GM19328 (cell line): ENCODE measurements at regions not wholly inside any gene's neighbourhood (a gene's known extent, or its start where the extent isn't known, plus 50 kb on each side); places are given as distances from the start of the nearest gene placed in this dataset.
"Not testable (repeated sequence)": the region's sequence is repeated elsewhere in the genome, so short reads cannot be mapped to it uniquely, and the experiment has no call there.

Experiments
- ATAC-seq: cut with Tn5 transposase; IDR thresholded peaks from one replicate; pipeline ENCODE4 v1.9.1; 2021; ENCODE audit warnings: mild to moderate bottlenecking, moderate library complexity; ENCODE audit not compliant: unreplicated experiment

DNA sequence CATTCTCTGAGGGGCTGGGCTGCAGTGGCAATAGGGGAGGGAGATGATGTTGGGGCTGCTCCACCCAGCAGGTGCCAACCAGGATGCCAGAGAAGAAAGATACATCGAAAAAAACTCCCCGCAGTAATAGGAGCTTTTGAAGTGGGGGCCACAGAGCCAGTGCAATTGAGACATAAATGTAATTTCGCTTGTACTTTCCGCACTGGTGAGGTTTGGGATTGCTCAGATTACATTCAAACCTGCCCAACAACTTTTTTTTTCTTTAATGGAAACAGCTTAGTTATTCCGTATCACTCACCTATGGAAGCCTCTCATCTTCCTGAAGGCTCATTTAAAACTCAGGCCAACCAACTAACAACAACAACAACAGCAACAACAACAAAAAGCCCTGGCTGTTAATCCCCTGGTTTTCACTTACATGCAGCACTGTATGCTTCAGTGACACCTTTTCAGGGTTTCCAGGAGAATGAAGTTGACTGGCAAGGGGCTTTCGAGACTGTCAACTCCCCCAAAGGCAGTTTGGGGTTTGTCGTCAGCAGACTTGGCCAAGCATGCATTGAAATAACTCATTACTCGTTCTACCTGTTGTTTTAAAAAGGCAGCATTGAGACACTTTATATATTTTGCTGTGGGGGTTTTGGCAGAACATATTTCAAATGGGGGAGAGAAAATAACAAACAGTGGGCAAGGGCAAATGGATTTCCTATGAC, 163.8 kb downstream of the EBLN2 start:
- ATAC-seq: no peak

DNA sequence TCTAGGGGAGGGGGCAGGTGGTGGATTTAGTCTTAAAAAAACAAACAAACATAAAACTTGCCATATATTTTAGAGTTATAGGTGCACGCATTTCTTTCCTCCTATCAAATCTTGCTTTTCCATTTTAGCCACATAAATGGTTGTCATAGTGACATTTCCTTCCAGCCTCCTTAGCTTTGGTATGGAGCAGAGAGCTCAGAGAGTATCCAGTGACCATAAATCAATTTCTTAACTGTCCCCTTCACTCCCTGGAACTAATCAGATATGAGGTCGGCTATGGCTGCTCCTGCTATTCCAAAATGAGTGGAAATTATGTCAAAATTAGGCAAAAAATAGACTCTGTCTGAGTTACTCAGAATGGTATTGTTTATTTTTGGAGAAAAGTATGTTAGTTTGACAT, 164.5 kb downstream of the EBLN2 start:
- ATAC-seq: no peak

DNA sequence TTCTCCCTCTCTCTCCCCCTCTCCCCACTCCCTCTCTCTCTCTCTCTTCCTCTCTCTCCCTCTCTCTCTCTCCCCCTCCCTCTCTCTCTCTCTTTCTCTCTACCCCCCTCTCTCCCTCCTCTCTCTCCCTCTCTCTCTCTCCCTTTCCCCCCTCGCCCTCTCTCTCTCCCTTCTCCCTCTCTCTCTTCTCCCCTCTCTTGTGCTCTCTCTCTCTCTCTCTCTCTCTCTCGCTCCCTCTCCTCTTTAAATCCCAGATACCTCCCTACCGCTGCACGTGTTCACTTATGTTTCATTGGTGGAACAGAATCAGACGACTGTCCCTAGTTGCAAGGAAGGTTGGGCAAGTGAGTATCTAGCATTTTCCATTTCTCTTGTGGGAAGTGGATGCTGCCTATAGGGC, 166.5 kb downstream of the EBLN2 start:
- no peak for ATAC-seq

DNA sequence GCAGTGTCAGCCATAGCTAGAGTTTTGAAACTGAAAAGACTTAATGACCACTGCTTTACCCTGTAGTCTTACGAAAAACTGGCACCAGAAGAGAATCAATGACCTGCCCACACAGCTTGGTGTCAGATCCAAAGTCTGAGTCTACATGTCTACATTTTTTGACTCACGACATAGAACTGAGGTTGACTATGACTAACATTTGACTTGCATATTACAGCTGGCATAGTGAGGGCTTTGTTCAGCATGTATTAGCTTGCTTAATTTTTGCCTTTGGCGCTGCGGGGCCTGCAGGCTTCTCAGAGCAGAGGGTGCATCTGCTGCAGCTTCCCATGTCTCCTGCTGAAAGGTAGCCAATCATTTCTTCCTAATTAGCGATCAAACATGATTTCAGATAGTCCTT, 167.0 kb downstream of the EBLN2 start:
- no peak for ATAC-seq

DNA sequence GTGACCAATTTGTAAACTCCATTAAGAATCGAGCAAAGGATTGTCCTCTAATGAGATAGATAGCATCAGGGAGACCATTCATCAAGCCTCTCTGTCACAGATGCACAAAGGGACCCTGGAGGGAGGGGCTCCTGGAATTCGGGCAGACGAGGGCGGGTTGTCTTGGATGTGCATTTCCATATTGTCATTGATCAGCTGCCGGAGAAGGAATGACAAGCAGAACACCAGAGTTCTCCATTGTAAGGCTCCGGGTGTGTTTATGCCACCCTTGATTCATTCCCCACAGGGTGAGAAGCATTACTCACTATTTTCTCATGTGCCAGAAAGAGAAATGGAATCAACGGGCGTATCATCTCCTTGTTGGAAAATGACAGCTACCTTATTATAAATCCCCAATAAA, 167.5 kb downstream of the EBLN2 start:
- no peak for ATAC-seq

DNA sequence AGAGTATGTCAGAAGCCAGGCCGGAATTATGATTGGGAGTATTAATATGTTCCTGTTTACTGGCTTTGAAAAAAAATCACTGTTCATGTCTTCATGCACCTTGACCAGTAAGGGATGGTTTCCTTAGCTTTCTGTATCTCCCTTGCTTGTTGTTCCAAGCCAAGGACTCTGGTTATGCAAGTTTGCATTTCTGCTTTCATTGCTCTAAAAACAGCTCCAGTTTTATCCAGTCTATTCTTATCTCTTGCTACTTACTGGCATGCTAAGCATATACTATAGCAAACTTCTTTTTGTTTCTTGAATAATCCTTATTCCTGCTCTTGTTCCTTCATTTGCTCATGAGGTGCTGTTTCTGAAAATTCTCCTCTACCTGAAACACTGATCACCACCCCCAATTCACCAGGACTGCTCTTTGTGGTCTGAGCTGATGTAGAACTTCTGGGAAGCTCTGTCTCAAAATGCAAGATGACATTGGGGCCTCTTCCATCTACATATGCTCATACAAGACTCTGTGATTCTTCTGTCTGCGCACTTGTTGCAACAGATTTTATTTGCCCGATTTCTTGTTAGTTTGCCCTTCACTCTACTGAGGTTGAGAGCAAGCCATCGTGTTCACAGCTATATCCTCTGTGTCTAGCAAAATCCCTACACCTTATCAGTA, 173.0 kb downstream of the EBLN2 start:
- no peak for ATAC-seq

DNA sequence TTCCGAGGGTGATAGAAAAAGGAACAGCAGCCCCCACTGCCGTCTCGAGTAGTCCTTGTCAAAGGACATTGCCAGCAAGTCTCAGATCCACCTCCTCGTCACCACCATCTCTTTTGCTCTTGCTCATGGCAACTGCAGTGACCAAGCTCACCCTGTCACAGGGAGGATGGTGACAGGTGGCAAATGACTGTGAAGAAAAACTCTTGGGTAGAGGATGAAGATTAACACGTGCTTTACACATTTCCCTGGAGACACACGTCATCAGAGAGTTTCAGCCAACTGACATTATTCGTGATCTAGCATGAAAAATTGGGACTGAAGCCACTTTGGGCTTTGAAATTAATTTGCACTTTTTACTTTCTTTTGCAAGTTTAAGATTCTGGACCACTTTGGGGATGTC, 174.3 kb downstream of the EBLN2 start:
- no peak for ATAC-seq

DNA sequence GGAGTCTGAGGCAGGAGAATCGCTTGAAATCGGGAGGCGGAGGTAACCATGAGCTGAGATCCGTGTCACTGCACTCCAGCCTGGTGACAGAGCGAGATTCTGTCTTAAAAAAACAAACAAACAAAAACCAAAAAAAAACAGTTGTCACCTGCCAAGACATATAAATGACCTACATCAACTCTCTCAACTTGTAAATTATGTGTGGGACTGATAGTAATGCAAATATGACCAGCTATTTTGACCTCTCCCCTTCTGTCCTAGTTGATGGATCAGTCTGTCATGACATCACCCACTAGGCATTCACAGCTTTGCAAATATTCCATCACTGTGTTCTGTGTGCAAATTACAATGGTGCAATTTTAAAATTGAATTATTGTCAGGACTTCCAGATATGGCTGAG, 175.4 kb downstream of the EBLN2 start:
- ATAC-seq: no peak

DNA sequence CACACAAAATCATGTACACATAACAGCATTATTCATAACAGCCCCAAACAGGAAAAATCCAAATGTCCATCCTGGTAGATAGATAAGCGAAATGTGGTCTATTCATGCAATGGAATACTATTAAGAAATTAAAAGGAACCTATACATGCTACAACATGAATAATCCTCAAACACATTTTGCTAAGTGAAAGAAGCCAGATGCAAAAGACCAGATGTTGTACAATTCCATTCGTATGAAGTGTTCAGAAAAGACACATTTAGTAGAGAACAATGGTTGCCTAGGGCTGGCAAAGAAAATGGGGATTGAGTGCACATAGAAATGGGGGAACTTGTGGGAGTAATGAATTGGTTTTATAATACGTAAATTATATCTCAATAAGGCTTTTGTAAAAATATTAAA, 182.3 kb downstream of the EBLN2 start:
- ATAC-seq: no peak

DNA sequence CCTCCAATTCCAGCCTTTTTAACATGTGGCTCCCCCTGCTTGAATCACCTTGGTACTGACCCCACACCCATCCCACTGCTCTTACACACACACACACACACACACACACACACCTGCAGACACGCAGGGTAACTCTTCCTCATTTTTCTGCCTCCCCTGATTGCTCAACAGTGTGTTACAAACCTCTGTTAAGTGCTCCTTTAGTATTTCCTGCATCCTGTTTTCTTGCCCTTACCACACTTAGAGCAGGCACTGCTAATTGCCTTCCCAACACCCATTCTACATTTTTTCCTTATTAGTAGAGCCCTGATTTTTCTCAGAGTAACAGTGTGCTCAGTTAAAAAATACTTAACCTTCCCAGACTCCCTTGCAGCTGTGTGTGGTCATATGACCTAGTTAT, 184.0 kb downstream of the EBLN2 start:
- no peak for ATAC-seq

DNA sequence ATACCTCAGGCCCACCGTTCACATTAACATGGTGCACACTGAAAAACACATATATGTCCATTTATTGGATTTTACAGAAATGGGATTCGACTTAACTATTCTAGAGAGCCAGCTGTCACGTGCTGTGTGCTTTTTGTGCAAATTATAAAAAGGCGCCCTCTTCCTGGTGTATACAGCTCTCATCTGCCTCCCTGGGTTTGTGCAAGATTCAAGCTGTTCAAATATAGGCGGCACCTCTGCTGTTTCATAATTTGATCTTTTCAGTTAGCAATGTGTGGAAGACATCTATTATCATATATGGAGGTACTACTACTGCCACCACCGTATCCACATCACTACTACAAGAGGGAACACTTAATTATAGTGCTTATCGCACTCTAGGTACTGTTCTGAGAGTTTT, 187.6 kb downstream of the EBLN2 start:
- ATAC-seq: no peak

DNA sequence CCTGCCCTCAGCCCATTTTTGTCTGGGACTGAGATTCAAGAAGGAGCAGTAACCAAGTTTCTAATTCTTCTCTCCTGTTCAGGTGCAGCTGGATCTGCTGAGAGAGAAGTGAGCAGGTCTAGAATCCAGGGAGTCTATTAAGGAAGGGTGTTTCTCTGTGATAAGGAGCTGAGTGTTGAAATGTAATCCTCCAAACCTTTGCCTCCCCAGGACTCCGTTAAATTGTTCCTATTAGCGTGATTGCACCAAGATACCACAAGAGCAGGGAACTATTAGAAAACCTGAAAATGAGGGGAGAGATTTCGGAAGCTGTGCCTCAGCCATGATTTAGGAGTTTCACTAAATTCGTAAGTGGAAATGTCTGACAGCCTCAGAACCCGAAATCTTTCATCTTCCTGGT, 192.6 kb downstream of the EBLN2 start:
- no peak for ATAC-seq

DNA sequence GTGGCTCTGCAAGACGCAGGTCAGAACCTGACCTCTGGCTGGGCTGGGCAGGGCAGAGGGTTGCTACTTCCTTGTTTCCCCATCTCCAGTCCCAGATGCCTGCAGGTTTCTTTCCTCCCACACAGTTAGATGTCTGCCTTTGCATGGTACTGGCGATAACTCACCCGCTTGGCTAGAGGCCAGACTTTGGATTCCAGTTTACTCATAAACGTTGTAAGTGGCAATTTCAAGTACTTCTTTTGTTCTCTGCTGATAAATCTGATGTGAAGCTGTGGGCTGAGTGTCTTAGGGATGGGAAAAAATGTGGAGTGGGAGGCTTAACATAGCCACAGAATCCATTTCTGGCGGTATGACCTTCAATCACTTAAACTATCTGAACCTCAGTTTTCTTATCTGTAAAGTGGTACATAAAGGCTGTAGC, 194.2 kb downstream of the EBLN2 start:
- no peak for ATAC-seq

DNA sequence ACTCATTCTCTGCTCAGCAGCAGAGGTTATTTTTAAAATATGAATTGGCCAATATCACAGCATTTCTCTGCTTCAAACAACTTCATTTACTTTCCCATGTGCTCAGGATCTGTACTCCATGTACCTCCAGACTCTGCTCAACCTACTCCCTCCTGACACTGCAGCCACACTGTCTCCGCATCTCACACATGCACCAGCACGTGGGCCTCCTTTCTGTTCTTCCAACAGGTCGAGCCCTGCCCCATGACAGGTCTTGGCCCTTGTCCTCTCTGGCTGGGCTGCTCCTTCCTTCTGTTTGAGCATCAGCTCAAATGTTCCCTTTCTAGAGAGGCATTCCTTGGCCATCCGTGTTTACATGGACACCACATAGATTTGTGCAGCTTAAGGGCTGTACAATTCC, 195.7 kb downstream of the EBLN2 start:
- no peak for ATAC-seq

DNA sequence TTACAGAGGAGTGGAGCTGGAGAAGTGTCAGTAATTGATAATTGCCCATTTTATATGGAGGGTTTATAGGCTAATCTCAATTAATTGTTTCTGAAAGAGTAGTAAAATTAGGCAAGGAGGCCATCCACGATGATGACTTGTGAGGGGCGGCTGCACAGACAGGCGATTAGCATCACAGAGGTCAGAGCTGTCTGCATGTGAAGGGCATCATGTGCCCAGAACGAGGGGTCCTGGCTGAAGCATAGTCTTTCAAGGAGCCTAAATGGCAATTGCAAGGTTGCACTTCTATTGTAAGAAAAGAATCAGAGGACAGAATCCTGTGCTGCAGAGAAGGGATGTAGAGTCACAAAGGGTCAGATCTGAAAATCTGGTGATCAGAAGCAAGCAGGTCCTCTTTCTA, 196.6 kb downstream of the EBLN2 start:
- no peak for ATAC-seq

DNA sequence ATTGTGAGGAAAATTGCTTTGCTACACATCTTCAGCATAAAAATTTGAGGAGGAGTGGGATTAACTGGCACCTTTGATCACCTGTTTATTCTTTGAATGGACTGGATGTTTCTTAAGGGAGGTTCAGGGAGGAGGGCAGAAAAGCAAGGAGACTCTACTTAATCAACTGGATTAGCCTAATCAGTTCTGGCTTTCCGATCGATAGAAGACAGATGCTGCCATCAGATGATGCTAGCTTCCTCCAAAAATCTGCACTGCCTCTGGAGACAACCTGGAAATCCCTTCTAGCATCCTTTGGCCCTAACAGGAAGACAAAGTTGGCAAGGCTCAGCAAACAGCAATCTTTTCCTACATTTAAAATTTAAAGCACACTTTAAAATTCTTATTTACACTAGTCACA, 197.8 kb downstream of the EBLN2 start:
- no peak for ATAC-seq

DNA sequence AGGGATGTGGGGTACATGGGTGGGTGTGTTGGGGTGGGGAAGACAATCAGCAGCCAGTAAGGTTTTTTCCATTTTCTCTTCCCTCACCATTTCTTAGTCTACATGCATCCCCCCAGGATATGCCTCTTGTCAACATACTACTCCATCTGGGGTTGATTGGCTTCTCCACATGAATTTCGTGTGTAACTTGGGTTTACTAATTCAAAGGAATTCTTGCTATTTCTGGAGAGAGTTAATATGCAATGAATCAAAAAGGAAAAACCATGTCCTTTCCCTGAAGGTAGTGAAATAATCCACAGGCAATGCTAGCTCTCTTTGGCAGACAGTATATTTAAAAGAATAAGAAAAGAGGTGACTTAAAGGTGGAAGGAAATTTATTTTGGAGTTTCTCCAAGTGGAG, 198.4 kb downstream of the EBLN2 start:
- ATAC-seq: no peak

DNA sequence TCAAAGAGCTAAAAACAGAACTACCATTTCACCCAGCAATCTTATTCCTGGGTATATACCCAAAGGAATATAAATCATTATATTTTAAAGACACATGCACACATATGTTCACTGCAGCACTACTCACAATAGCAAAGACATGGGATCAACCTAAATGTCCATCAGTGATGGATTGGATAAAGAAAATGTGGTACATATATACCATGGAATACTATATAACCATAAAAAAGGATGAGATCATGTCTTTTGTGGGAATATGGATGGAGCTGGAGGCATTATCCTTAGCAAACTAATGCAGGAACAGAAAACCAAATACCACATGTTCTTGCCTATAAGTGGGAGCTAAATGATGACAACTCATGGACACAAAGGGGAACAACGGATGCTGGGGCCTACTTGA, 205.1 kb downstream of the EBLN2 start:
- not testable (repeated sequence) for ATAC-seq

DNA sequence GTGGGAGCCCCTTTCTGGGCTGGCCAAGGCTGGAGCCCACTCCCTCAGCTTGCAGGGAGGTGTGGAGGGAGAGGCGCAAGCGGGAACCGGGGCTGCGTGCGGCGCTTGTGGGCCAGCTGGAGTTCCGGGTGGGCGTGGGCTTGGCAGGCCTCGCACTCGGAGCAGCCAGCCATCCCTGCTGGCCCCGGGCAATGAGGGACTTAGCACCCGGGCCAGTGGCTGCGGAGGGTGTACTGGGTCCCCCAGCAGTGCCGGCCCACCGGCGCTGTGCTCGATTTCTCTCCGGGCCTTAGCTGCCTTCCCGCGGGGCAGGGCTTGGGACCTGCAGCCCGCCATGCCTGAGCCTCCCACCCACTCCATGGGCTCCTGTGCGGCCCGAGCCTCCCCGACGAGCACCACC, 207.7 kb downstream of the EBLN2 start:
- not testable (repeated sequence) for ATAC-seq

DNA sequence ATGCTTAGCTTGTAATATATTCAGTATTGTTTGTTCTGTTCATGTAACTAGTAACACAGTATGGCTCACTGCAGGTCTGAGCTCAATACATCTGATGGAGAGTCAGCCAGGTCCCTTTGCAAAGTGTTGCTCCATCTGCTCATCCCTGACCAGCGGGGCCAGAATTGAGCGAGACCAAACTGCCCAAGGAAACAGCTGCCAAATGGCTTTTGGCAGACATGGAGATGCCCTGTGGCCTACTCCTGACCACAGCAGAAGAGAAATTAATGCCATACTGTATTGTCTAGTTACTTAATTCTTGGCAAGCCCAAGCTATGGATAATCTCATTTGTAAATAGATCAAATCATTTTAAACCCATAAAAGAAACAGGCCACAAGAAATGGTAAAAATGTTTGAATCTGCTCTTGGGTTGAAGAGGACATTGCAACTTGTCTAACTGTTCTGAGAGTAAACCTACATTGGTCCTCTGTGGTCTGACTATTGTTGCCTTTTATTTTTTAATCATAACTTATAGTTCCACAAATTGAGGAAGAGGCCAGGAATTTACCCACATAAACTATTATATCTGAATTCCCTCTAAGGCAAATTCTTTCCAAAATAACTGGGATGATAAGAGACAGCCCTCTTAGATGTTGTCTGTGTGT, 209.5 kb downstream of the EBLN2 start:
- ATAC-seq: no peak

DNA sequence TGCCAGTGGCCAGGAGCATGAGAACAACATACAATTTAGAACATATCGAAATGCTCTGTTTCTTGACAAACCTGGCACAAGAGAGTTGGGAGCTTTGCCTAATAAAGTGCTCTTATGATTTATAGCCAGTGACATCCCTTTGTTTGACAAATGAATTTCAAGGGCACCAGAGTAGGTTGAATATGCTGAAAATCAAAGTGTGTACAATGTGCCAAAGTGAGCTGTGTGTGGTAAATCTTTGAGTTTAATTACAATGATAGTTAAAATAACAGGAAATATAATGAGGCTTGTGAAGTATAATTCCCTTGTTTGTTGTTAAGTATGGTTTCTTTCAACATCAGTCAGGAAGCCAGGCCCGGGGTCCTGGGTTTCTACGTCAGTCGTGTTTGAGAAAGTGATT, 211.9 kb downstream of the EBLN2 start:
- ATAC-seq: no peak

DNA sequence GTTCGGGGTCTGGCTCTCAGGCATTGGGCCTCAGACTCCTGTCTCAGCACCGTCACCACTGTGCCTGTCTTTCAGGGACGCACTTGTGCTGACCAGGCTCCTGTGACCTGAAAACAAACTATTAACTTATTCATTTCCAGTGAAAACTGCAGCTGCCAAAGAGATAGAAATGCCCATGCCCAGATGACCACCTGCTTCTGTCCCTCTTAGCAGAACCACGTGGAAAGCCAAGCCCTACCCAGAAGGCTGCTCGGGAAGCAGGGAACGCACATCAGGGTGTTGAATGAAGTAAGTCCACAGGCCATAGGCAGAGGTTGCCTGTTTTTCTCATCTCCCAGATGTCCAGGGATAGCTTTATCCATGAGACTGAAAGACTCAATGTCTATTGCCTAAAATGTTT, 219.3 kb downstream of the EBLN2 start:
- no peak for ATAC-seq
